Suprapubic skin (tissue), 4 donors: ENCODE measurements at regions not wholly inside any gene's neighbourhood (a gene's known extent, or its start where the extent isn't known, plus 50 kb on each side); places are given as distances from the start of the nearest gene placed in this dataset.

ENCODE experiments used
- DNase-seq, 2 donors: peaks; one replicate each; pipeline ENCODE4 v3.0.0-alpha.2; 2019; ENCODE audit warnings: low spot score in 2 of 2
- H3K27ac ChIP-seq: fragments of 200-600 bp; sonication (generic); one replicate; pipeline ENCODE4 v1.5.1; 2019
- H3K27me3 ChIP-seq: fragments of 200-600 bp; sonication (generic); one replicate; pipeline ENCODE4 v1.5.1; 2019
- H3K36me3 ChIP-seq: fragments of 200-600 bp; sonication (generic); one replicate; pipeline ENCODE4 v1.5.1; 2019
- H3K4me1 ChIP-seq: fragments of 200-600 bp; sonication (generic); one replicate; pipeline ENCODE4 v1.5.1; 2019
- H3K4me3 ChIP-seq: fragments of 200-600 bp; sonication (generic); one replicate; pipeline ENCODE4 v1.5.1; 2019; ENCODE audit warnings: mild to moderate bottlenecking
- H3K9me3 ChIP-seq: fragments of 200-600 bp; sonication (generic); one replicate; pipeline ENCODE4 v1.5.1; 2019
- EP300 ChIP-seq: sonication (generic); formaldehyde crosslinking; IDR thresholded peaks from one replicate; pipeline ENCODE4 v1.6.1; 2017; ENCODE audit warnings: antibody characterized with exemption
- POLR2A ChIP-seq, 2 donors: fragments of 450-650 bp; IDR thresholded peaks; one replicate each; pipeline ENCODE4 v1.6.1; 2017; ENCODE audit warnings: antibody characterized with exemption in 2 of 2, mild to moderate bottlenecking in 2 of 2, moderate library complexity in 2 of 2
- POLR2AphosphoS5 ChIP-seq, 3 donors: sonication (generic); formaldehyde crosslinking; IDR thresholded peaks; one replicate each; pipeline ENCODE4 v1.6.1; 2017; ENCODE audit warnings: antibody characterized with exemption in 3 of 3
- WGBS: methylation state at CpG from one replicate; pipeline ENCODE4 v1.1.5; 2018; 5-methylcytosine and 5-hydroxymethylcytosine counted together
- TF ChIP-seq, protein P1 (sequence below), 2 donors: fragments of 200-600 bp in 1 of 2; fragments of 450-650 bp in 1 of 2; sonication (generic) in 1 of 2; IDR thresholded peaks; one replicate each; pipeline ENCODE4 v1.5.1; 2016 to 2019; ENCODE audit warnings: antibody characterized with exemption in 2 of 2, mild to moderate bottlenecking in 1 of 2, moderate library complexity in 1 of 2

DNA sequence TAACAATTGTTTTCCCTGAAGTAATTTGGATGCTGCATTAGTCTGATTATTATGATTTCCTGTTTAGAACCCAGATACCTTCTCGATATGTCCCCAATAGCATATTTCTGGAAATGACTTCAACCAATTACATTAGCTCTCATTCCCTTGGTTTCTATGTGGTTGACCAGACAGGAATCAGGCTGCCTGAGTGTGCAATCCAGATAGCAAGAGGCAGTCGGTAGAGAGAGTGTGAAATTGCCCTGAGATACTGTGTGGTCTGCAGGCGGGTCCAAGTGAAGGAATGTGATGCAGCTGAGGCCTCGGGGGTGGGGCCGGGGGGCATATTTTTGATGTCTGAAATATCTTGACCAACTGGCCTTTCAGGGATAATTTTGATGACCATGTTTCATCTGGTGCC is 143.9 kb upstream of the ITGA6 start:
- Histone ChIP-seq H3K4me1 (peaks cover 12% of the 10 kb centered on the region), H3K27me3 (no peaks in the 10 kb centered on the region), H3K27ac (no peak overlapping the region), H3K9me3 (no peaks in the 10 kb centered on the region), H3K36me3 (no peaks in the 10 kb centered on the region), H3K4me3 (no peak overlapping the region)
- no peak for DNase-seq
- WGBS: 79% methylated on average over 5 of the region's 5 CpGs
- TF ChIP-seq EP300 (no peak), POLR2A (IDR thresholded peaks at IDR 0.05) (no peak), POLR2AphosphoS5 (IDR thresholded peaks at IDR 0.05) (no peak)
- TF ChIP-seq, protein P1, sequence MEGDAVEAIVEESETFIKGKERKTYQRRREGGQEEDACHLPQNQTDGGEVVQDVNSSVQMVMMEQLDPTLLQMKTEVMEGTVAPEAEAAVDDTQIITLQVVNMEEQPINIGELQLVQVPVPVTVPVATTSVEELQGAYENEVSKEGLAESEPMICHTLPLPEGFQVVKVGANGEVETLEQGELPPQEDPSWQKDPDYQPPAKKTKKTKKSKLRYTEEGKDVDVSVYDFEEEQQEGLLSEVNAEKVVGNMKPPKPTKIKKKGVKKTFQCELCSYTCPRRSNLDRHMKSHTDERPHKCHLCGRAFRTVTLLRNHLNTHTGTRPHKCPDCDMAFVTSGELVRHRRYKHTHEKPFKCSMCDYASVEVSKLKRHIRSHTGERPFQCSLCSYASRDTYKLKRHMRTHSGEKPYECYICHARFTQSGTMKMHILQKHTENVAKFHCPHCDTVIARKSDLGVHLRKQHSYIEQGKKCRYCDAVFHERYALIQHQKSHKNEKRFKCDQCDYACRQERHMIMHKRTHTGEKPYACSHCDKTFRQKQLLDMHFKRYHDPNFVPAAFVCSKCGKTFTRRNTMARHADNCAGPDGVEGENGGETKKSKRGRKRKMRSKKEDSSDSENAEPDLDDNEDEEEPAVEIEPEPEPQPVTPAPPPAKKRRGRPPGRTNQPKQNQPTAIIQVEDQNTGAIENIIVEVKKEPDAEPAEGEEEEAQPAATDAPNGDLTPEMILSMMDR (IDR thresholded peaks at IDR 0.05): no peak

DNA sequence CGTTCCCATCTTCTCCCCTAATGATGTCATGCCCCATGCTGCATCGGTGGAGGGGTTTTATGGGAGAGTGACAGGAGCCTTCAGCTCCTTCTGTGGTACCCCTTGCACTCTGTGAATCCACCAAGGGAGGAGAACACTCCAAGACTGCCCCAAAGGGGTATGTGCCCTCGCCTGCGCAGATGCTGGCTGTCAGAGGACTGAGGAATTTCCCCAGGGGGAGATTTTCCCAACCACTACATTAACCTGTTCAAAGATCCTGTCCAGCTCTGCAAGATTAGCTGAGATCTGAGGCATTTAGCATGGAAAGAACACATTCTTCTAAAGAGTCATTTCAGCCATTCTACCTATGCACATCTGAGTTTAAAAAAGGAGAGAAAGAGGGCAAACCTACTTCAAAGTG is 143.2 kb upstream of the ITGA6 start:
- 65% methylated on average over 4 of the region's 4 CpGs for WGBS
- no peaks in the 10 kb centered on the region for H3K27me3 ChIP-seq
- no peak overlapping the region for H3K4me3 ChIP-seq
- no peaks in the 10 kb centered on the region for H3K36me3 ChIP-seq
- peaks cover 12% of the 10 kb centered on the region for H3K4me1 ChIP-seq
- DNase-seq: no peak
- H3K9me3 ChIP-seq: no peaks in the 10 kb centered on the region
- H3K27ac ChIP-seq: no peak overlapping the region
- TF ChIP-seq POLR2A (IDR thresholded peaks at IDR 0.05) (no peak), EP300 (no peak), POLR2AphosphoS5 (IDR thresholded peaks at IDR 0.05) (no peak)
- TF ChIP-seq, protein P1 (IDR thresholded peaks at IDR 0.05): no peak

DNA sequence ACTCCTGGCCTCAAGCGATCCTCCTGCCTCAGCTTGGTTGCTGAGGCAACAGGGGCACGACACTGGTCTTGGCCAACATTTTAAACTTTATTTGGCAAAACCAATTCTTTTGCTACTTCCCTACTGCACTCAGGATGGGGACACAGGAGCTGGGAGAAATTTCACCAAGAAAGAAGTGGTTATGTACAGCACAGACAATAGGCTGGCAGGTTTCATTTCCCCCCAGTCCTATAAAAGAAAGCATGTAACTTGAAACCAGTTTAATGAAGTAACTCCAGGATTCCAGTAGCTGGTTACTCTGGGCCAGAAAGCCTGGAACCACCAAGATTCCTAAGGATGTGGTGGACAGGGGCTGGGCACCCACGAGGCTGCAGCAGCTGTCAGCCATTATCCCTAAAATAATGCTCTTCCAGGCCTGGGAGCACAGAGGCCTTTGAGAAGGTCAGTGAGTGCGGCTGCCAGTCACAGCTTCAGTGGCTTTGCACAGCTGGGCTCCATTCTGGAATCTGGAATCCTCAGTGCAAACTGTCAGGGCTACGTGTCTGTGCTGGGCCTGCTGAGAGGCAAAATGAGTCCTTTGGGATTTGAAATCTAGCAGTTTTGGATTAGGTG is 142.3 kb upstream of the ITGA6 start:
- no peak overlapping the region for H3K4me3 ChIP-seq
- no peaks in the 10 kb centered on the region for H3K36me3 ChIP-seq
- peaks cover 12% of the 10 kb centered on the region for H3K4me1 ChIP-seq
- WGBS: 43% methylated on average over 5 of the region's 5 CpGs
- H3K9me3 ChIP-seq: no peaks in the 10 kb centered on the region
- H3K27me3 ChIP-seq: no peaks in the 10 kb centered on the region
- DNase-seq: no peak
- TF ChIP-seq, protein P1 (IDR thresholded peaks at IDR 0.05): no peak
- TF ChIP-seq POLR2A (IDR thresholded peaks at IDR 0.05) (no peak), EP300 (no peak), POLR2AphosphoS5 (IDR thresholded peaks at IDR 0.05) (no peak)
- H3K27ac ChIP-seq: peak overlapping the region; percentile 12

DNA sequence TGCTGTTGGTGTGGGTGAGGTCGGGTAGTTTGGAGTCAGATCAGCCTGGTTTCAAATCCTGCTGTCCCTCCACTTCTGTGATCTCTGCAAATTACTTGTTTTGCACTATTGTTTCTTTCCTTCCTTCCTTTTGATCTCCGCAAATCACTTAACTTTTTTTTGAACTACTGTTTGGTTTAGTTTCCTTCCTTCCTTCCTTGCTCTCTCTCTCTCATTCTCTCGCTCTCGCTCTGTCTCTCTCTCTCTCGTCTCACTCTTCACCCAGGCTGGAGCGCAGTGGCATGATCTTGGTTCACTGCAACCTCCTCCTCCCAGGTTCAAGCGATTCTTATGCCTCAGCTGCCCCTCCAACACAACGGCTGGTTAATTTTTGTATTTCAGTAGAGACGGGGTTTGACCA is 141.6 kb upstream of the ITGA6 start:
- DNase-seq: no peak
- H3K36me3 ChIP-seq: no peaks in the 10 kb centered on the region
- TF ChIP-seq, protein P1 (IDR thresholded peaks at IDR 0.05): no peak
- TF ChIP-seq POLR2A (IDR thresholded peaks at IDR 0.05): no peak
- TF ChIP-seq POLR2AphosphoS5 (IDR thresholded peaks at IDR 0.05): no peak
- TF ChIP-seq EP300: no peak
- H3K27ac ChIP-seq: peak overlapping the region; percentile 12
- WGBS: 82% methylated on average over 9 of the region's 9 CpGs
- H3K4me3 ChIP-seq: no peak overlapping the region
- H3K27me3 ChIP-seq: no peaks in the 10 kb centered on the region
- peaks cover 12% of the 10 kb centered on the region for H3K4me1 ChIP-seq
- H3K9me3 ChIP-seq: no peaks in the 10 kb centered on the region

DNA sequence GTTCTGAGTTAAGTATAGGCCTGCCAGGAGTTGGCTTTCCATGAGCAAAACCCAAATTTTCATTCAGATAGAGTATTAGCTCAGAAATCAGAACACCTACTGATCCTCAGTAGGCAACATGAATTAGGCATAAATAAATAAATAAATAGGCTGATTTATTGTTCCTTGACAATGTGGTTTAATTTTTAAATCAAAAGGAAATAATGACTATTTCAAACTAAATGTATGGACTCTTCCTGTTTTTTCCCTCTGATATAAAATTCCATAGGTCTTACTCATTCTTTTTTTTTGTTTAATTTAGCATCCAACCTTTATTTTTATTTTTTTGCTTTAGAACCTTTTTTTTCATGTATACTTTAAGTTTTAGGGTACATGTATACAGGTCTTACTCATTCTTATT is 140.2 kb upstream of the ITGA6 start:
- Histone ChIP-seq H3K4me3 (no peak overlapping the region), H3K36me3 (no peaks in the 10 kb centered on the region), H3K27me3 (no peaks in the 10 kb centered on the region), H3K27ac (no peak overlapping the region), H3K9me3 (no peaks in the 10 kb centered on the region), H3K4me1 (peaks cover 12% of the 10 kb centered on the region)
- DNase-seq: no peak
- TF ChIP-seq EP300 (no peak), POLR2AphosphoS5 (IDR thresholded peaks at IDR 0.05) (no peak), POLR2A (IDR thresholded peaks at IDR 0.05) (no peak)
- TF ChIP-seq, protein P1 (IDR thresholded peaks at IDR 0.05): no peak
